GM12878 (cell line): ENCODE measurements at regions not wholly inside any gene's neighbourhood (a gene's known extent, or its start where the extent isn't known, plus 50 kb on each side); places are given as distances from the start of the nearest gene placed in this dataset.

Experiments
- ATAC-seq: fragments of 200-7000 bp; cut with Tn5 transposase; 3 replicates; pipeline ENCODE4 v1.9.1; 2020; ENCODE audit warnings: mild to moderate bottlenecking, moderate library complexity
- BruUV-seq: library from RNA; stranded (reverse); fragments of 400-500 nt; replicated peaks from 2 replicates; lab custom pipeline; 2021; lab: Mats Ljungman, UMichigan
- CTCF ChIA-PET: fragments of 300-600 bp; sonication (Branson Sonifier 250); formaldehyde crosslinking; extraction: SDS; loops from one replicate; lab custom pipeline; 2021; ENCODE audit warnings: inconsistent platforms; lab: Yijun Ruan, JAX
- POLR2A ChIA-PET: fragments of 350-600 bp; formaldehyde crosslinking; extraction: SDS; loops from one replicate; lab custom pipeline; 2021; ENCODE audit warnings: inconsistent platforms; lab: Charles Lee
- RAD21 ChIA-PET: fragments of 300-600 bp; sonication (Branson Sonifier 250); formaldehyde crosslinking; loops from one replicate; lab custom pipeline; 2023; ENCODE audit warnings: antibody characterized with exemption; ENCODE audit not compliant: unreplicated experiment; lab: Charles Lee
- SMC1A ChIA-PET: fragments of 300-600 bp; sonication (Branson Sonifier 250); formaldehyde crosslinking; loops from one replicate; lab custom pipeline; 2023; ENCODE audit not compliant: unreplicated experiment, uncharacterized antibody; lab: Charles Lee
- DNase-seq: peaks from one replicate; pipeline ENCODE4 v3.0.0-alpha.2; 2011; ENCODE audit warnings: low read depth, low spot score
- FAIRE-seq: peaks from 3 replicates; lab custom pipeline; 2011; peaks lifted over from hg19 to GRCh38; lab: Jason Lieb, UNC
- H2AFZ ChIP-seq: 2 replicates; pipeline ENCODE4 v1.6.0; 2011; ENCODE audit warnings: low read depth, low read length, control low read depth; ENCODE audit not compliant: control insufficient read depth
- H3K27ac ChIP-seq: 2 replicates; pipeline ENCODE4 v1.5.1; 2011; ENCODE audit warnings: control low read depth; ENCODE audit not compliant: control insufficient read depth, insufficient read depth
- H3K27me3 ChIP-seq, 2 experiments: replicated peaks in 1 of 2; 2 replicates each; pipeline versions ENCODE4 v1.6.0 to v1.6.1; 2011; ENCODE audit warnings: low read length in 1 of 2; ENCODE audit not compliant: control insufficient read depth in 2 of 2, insufficient read depth in 2 of 2
- H3K36me3 ChIP-seq, 2 experiments: 2 replicates each; pipeline ENCODE4 v1.5.1; 2011; ENCODE audit warnings: low read length in 1 of 2; ENCODE audit not compliant: control insufficient read depth in 2 of 2, insufficient read depth in 2 of 2
- H3K4me1 ChIP-seq: 2 replicates; pipeline ENCODE4 v1.6.1; 2011; ENCODE audit warnings: mild to moderate bottlenecking, low read length, moderate library complexity, mixed read lengths; ENCODE audit not compliant: control insufficient read depth, insufficient read depth
- H3K4me2 ChIP-seq: 2 replicates; pipeline ENCODE4 v1.6.0; 2011; ENCODE audit warnings: control low read depth; ENCODE audit not compliant: control insufficient read depth, insufficient read depth
- H3K4me3 ChIP-seq: fragments of 200-600 bp; sonication (generic); 2 replicates; pipeline ENCODE4 v1.5.1; 2016
- H3K79me2 ChIP-seq: 2 replicates; pipeline ENCODE4 v1.6.0; 2011; ENCODE audit warnings: low read length; ENCODE audit not compliant: control insufficient read depth, insufficient read depth
- H3K9ac ChIP-seq: 2 replicates; pipeline ENCODE4 v1.8.0; 2011; ENCODE audit warnings: low read length, control low read depth, mixed read lengths; ENCODE audit not compliant: control insufficient read depth, insufficient read depth
- H3K9me3 ChIP-seq: replicated peaks from 3 replicates; pipeline ENCODE4 v1.5.1; 2011; ENCODE audit warnings: mild to moderate bottlenecking, low read length; ENCODE audit not compliant: control insufficient read depth, insufficient read depth
- H4K20me1 ChIP-seq: 2 replicates; pipeline ENCODE4 v1.6.0; 2011; ENCODE audit not compliant: control insufficient read depth, insufficient read depth
- BCL11A ChIP-seq: IDR thresholded peaks from 2 replicates; pipeline ENCODE4 v1.6.1; 2011; ENCODE audit warnings: low read depth, low read length
- E2F4 ChIP-seq: IDR thresholded peaks from 2 replicates; pipeline ENCODE4 v1.6.1; 2012; ENCODE audit warnings: low read depth, low read length, improper control_type of control experiment
- IRF4 ChIP-seq: IDR thresholded peaks from 2 replicates; pipeline ENCODE4 v1.6.1; 2011; ENCODE audit warnings: low read depth, low read length
- KAT2A ChIP-seq: conservative IDR thresholded peaks from 2 replicates; pipeline ENCODE4 v1.6.1; 2011; ENCODE audit warnings: low read depth, low read length; ENCODE audit not compliant: control insufficient read depth
- MXI1 ChIP-seq: fragments of 150-350 bp; IDR thresholded peaks from 2 replicates; pipeline ENCODE4 v1.6.1; 2011; ENCODE audit warnings: low read depth, mild to moderate bottlenecking, inconsistent platforms, low read length, improper control_type of control experiment
- NRF1 ChIP-seq: conservative IDR thresholded peaks from 2 replicates; pipeline ENCODE4 v1.6.1; 2011; ENCODE audit warnings: mild to moderate bottlenecking, low read depth, low read length, improper control_type of control experiment
- SP1 ChIP-seq: IDR thresholded peaks from one replicate; pipeline ENCODE4 v1.6.1; 2011; ENCODE audit warnings: low read depth, low read length
- SREBF2 ChIP-seq: IDR thresholded peaks from 2 replicates; pipeline ENCODE4 v1.6.1; 2012; ENCODE audit warnings: mild to moderate bottlenecking, low read length
- STAT1 ChIP-seq: fragments of 450-650 bp; conservative IDR thresholded peaks from 2 replicates; pipeline ENCODE4 v1.6.1; 2014; ENCODE audit warnings: antibody characterized with exemption, mild to moderate bottlenecking
- ZNF274 ChIP-seq: IDR thresholded peaks from one replicate; pipeline ENCODE4 v1.8.0; 2011; ENCODE audit not compliant: insufficient read length, insufficient read depth
- ZNF592 ChIP-seq: fragments of 450-650 bp; IDR thresholded peaks from 2 replicates; pipeline ENCODE4 v1.6.1; 2017; ENCODE audit warnings: mild to moderate bottlenecking, moderate library complexity
- ZSCAN29 ChIP-seq: fragments of 450-650 bp; IDR thresholded peaks from 2 replicates; pipeline ENCODE4 v1.6.1; 2017; ENCODE audit warnings: mild to moderate bottlenecking, moderate library complexity
- in situ Hi-C: fragments of 300-500 bp; cut with MboI; formaldehyde crosslinking; loops from 9 replicates; pipeline ENCODE4 v1.14.3; 2018; ENCODE audit warnings: mixed read lengths
- intact Hi-C: fragments of 100-400 bp; cut with micrococcal nuclease; formaldehyde crosslinking; loops from one replicate; pipeline ENCODE4 v1.14.2; 2022; ENCODE audit not compliant: unreplicated experiment
- TF ChIP-seq, protein P1 (sequence below): fragments of 450-650 bp; formaldehyde crosslinking; IDR thresholded peaks from 2 replicates; pipeline ENCODE4 v1.4.0; 2022; ENCODE audit warnings: mild to moderate bottlenecking, moderate library complexity

DNA sequence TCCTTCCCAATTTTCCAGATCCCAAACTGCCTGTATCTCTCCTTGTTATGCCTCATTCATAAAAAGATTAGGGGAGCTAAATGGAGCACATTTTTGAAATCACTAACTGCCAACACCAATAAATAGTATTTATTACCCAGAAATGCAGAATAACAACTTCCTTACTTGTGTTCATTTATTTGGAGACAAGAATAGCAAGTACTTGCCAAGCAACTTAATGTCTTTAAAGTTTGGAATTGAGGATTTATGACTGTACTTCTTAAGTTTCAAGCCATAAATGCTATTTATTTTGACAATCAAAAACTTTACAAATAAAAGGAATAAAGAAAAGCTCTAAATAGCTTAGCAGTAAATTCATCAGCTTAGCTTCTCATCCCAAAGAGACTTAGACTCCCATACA is 626.1 kb upstream of the NOVA1 start:
- POLR2A ChIA-PET: no interaction called here
- TF ChIP-seq STAT1 (no peak), E2F4 (no peak), SREBF2 (no peak), ZSCAN29 (no peak), BCL11A (no peak), SP1 (no peak), MXI1 (no peak)
- FAIRE-seq (no peak), ATAC-seq (no peak), DNase-seq (no peak)
- in situ Hi-C loops: no loop called here
- Histone ChIP-seq H4K20me1 (no peaks in the 10 kb centered on the region), H3K4me1 (no peaks in the 10 kb centered on the region), H3K4me3 (no peak overlapping the region), H3K27me3 (no peaks in the 10 kb centered on the region), H3K36me3 (no peaks in the 10 kb centered on the region), H3K9me3 (no peaks in the 10 kb centered on the region), H3K4me2 (no peak overlapping the region), H3K79me2 (no peaks in the 10 kb centered on the region), H2AFZ (no peak overlapping the region), H3K27ac (no peak overlapping the region), H3K9ac (no peak overlapping the region)
- CTCF ChIA-PET: no interaction called here
- SMC1A ChIA-PET: no interaction called here
- RAD21 ChIA-PET: no interaction called here
- BruUV-seq: no TSS peak
- intact Hi-C loops: no loop called here

DNA sequence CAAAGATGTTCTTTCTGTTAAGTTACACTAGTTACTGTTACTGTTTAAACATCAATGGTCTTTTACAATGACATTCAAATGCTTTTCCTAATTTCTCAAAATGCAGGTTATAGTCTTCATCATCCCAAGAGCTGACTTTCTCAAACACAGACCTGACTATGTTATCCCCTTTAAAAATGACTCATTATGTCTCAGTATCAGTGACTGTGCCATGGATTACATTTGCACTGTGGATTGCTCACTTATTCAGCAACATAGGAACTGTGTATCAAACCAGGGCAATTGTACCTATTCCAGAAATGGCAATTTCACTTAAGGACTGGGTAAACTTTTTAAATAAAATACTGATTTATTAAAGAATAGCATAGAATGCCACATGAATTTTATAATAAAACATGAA is 630.2 kb upstream of the NOVA1 start:
- POLR2A ChIA-PET: no interaction called here
- CTCF ChIA-PET: no interaction called here
- no peak overlapping the region for H3K4me2 ChIP-seq
- H3K9ac ChIP-seq: no peak overlapping the region
- ATAC-seq (no peak), FAIRE-seq (no peak), DNase-seq (no peak)
- H3K9me3 ChIP-seq: no peaks in the 10 kb centered on the region
- in situ Hi-C loops (no loop called here), intact Hi-C loops (no loop called here)
- H2AFZ ChIP-seq: no peak overlapping the region
- BruUV-seq: no TSS peak
- no peak overlapping the region for H3K4me3 ChIP-seq
- SMC1A ChIA-PET: no interaction called here
- H4K20me1 ChIP-seq: no peaks in the 10 kb centered on the region
- no peaks in the 10 kb centered on the region for H3K36me3 ChIP-seq
- no peaks in the 10 kb centered on the region for H3K79me2 ChIP-seq
- H3K27me3 ChIP-seq: no peaks in the 10 kb centered on the region
- H3K4me1 ChIP-seq: no peaks in the 10 kb centered on the region
- no peak overlapping the region for H3K27ac ChIP-seq
- RAD21 ChIA-PET: no interaction called here
- TF ChIP-seq KAT2A (no peak), IRF4 (no peak), ZNF274 (no peak), NRF1 (no peak), ZNF592 (no peak)
- TF ChIP-seq, protein P1, sequence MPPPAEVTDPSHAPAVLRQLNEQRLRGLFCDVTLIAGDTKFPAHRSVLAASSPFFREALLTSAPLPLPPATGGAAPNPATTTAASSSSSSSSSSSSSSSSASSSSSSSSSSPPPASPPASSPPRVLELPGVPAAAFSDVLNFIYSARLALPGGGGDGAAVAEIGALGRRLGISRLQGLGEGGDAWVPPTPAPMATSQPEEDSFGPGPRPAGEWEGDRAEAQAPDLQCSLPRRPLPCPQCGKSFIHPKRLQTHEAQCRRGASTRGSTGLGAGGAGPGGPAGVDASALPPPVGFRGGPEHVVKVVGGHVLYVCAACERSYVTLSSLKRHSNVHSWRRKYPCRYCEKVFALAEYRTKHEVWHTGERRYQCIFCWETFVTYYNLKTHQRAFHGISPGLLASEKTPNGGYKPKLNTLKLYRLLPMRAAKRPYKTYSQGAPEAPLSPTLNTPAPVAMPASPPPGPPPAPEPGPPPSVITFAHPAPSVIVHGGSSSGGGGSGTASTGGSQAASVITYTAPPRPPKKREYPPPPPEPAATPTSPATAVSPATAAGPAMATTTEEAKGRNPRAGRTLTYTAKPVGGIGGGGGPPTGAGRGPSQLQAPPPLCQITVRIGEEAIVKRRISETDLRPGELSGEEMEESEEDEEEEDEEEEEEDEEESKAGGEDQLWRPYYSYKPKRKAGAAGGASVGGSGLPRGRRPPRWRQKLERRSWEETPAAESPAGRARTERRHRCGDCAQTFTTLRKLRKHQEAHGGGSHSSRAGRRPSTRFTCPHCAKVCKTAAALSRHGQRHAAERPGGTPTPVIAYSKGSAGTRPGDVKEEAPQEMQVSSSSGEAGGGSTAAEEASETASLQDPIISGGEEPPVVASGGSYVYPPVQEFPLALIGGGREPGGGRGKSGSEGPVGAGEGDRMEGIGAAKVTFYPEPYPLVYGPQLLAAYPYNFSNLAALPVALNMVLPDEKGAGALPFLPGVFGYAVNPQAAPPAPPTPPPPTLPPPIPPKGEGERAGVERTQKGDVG (CRISPR knock-in tag): no peak
